ENCODE measurements at regions not wholly inside any gene's neighbourhood (a gene's known extent, or its start where the extent isn't known, plus 50 kb on each side); places are given as distances from the start of the nearest gene placed in this dataset.

- Histone ChIP-seq H3K27ac (ENCODE audit: low read depth, low read length) (no peak overlapping the region), H3K79me2 (ENCODE audit: control insufficient read depth, low read length) (no peaks in the 10 kb centered on the region), H3K4me2 (ENCODE audit: low read length) (no peak overlapping the region), H3K9me3 (ENCODE audit: control insufficient read depth, insufficient read depth, low read length) (no peaks in the 10 kb centered on the region), H3K9me2 (replicated peaks; ENCODE audit: control insufficient read depth, low read length) (no peaks in the 10 kb centered on the region), H3K4me1 (ENCODE audit: control insufficient read depth, low read length) (no peaks in the 10 kb centered on the region), H3K36me3 (ENCODE audit: control insufficient read depth, low read length) (no peaks in the 10 kb centered on the region), H3K4me3 (ENCODE audit: low read length) (no peak overlapping the region), H3F3A (ENCODE audit: control insufficient read depth, insufficient read depth) (no peaks in the 10 kb centered on the region), H4K20me1 (ENCODE audit: control insufficient read depth, insufficient read depth, low read depth, low read length) (no peaks in the 10 kb centered on the region), H3K27me3 (ENCODE audit: control insufficient read depth, low read length) (no peaks in the 10 kb centered on the region)
- TF ChIP-seq EZH2phosphoT487 (IDR thresholded peaks at IDR 0.05; ENCODE audit: borderline replicate concordance, low read length) (no peak), CTCF (IDR thresholded peaks at IDR 0.05; ENCODE audit: low read depth, low read length, poor library complexity, severe bottlenecking) (no peak)
Observed at GRCh38 chr5:30878746-30879145, 314.7 kb upstream of the CDH6 start.

DNA sequence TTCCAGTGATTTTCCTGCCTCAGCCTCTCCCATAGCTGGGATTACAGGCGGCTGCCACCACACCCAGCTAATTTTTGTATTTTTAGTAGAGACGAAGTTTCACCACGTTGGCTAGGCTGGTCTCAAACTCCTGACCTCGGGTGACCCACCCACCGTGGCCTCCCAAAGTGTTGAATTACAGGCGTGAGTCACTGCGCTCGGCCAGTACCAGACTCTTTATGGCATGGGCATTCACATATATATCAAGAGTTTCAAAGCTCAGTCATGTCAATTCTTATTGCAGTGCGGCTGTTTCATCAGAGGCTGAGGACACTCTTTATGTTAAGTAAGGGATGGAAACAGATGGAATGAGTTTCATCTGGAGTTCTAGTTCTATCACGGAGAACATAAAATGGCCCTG lies 315.2 kb upstream of the CDH6 start:
- Histone ChIP-seq H3K9me2 (replicated peaks; ENCODE audit: control insufficient read depth, low read length) (no peaks in the 10 kb centered on the region), H4K20me1 (ENCODE audit: control insufficient read depth, insufficient read depth, low read depth, low read length) (no peaks in the 10 kb centered on the region), H3K4me1 (ENCODE audit: control insufficient read depth, low read length) (no peaks in the 10 kb centered on the region), H3K9me3 (ENCODE audit: control insufficient read depth, insufficient read depth, low read length) (no peaks in the 10 kb centered on the region), H3K4me2 (ENCODE audit: low read length) (no peak overlapping the region), H3F3A (ENCODE audit: control insufficient read depth, insufficient read depth) (no peaks in the 10 kb centered on the region), H3K27ac (ENCODE audit: low read depth, low read length) (no peak overlapping the region), H3K4me3 (ENCODE audit: low read length) (no peak overlapping the region), H3K36me3 (ENCODE audit: control insufficient read depth, low read length) (no peaks in the 10 kb centered on the region), H3K27me3 (ENCODE audit: control insufficient read depth, low read length) (no peaks in the 10 kb centered on the region), H3K79me2 (ENCODE audit: control insufficient read depth, low read length) (no peaks in the 10 kb centered on the region)
- no peak for TF ChIP-seq CTCF (IDR thresholded peaks at IDR 0.05; ENCODE audit: low read depth, low read length, poor library complexity, severe bottlenecking)
- no peak for TF ChIP-seq EZH2phosphoT487 (IDR thresholded peaks at IDR 0.05; ENCODE audit: borderline replicate concordance, low read length)

- H3K4me2 ChIP-seq (ENCODE audit: low read length): no peak overlapping the region
- H4K20me1 ChIP-seq (ENCODE audit: control insufficient read depth, insufficient read depth, low read depth, low read length): no peaks in the 10 kb centered on the region
- no peaks in the 10 kb centered on the region for H3F3A ChIP-seq (ENCODE audit: control insufficient read depth, insufficient read depth)
- H3K36me3 ChIP-seq (ENCODE audit: control insufficient read depth, low read length): no peaks in the 10 kb centered on the region
- no peak overlapping the region for H3K4me3 ChIP-seq (ENCODE audit: low read length)
- H3K9me2 ChIP-seq (replicated peaks; ENCODE audit: control insufficient read depth, low read length): no peaks in the 10 kb centered on the region
- no peaks in the 10 kb centered on the region for H3K9me3 ChIP-seq (ENCODE audit: control insufficient read depth, insufficient read depth, low read length)
- H3K27ac ChIP-seq (ENCODE audit: low read depth, low read length): no peak overlapping the region
- no peaks in the 10 kb centered on the region for H3K27me3 ChIP-seq (ENCODE audit: control insufficient read depth, low read length)
- TF ChIP-seq EZH2phosphoT487 (IDR thresholded peaks at IDR 0.05; ENCODE audit: borderline replicate concordance, low read length): no peak
- no peak for TF ChIP-seq CTCF (IDR thresholded peaks at IDR 0.05; ENCODE audit: low read depth, low read length, poor library complexity, severe bottlenecking)
- H3K79me2 ChIP-seq (ENCODE audit: control insufficient read depth, low read length): no peaks in the 10 kb centered on the region
- H3K4me1 ChIP-seq (ENCODE audit: control insufficient read depth, low read length): no peaks in the 10 kb centered on the region
Observed at GRCh38 chr5:30874241-30875034, 319.0 kb upstream of the CDH6 start.
